Gastroesophageal sphincter (tissue), 3 donors: ENCODE measurements at regions not wholly inside any gene's neighbourhood (a gene's known extent, or its start where the extent isn't known, plus 50 kb on each side); places are given as distances from the start of the nearest gene placed in this dataset.
"Not testable (repeated sequence)": the region's sequence is repeated elsewhere in the genome, so short reads cannot be mapped to it uniquely, and the experiment has no call there.

Experiments used
- CTCF ChIP-seq, 4 experiments: fragments of 200-600 bp in 2 of 4; fragments of 450-650 bp in 2 of 4; sonication (generic) in 1 of 4; IDR thresholded peaks; one replicate each; pipeline ENCODE4 v1.5.1; 2017 to 2019; ENCODE audit warnings: antibody characterized with exemption in 4 of 4, mild to moderate bottlenecking in 2 of 4, moderate library complexity in 2 of 4
- EP300 ChIP-seq: sonication (generic); formaldehyde crosslinking; IDR thresholded peaks from one replicate; pipeline ENCODE4 v1.6.1; 2017; ENCODE audit warnings: antibody characterized with exemption, mild to moderate bottlenecking

GRCh38 chr6:82626946-82627345 lies 263.3 kb downstream of the TPBG start:
- TF ChIP-seq EP300; CTCF (IDR thresholded peaks at IDR 0.05): not testable (repeated sequence)
